H9 (cell line): ENCODE measurements at regions not wholly inside any gene's neighbourhood (a gene's known extent, or its start where the extent isn't known, plus 50 kb on each side); places are given as distances from the start of the nearest gene placed in this dataset.
"Not testable (repeated sequence)": the region's sequence is repeated elsewhere in the genome, so short reads cannot be mapped to it uniquely, and the experiment has no call there.

Source experiments
- DNase-seq: peaks from one replicate; pipeline ENCODE4 v3.0.0-alpha.2; 2017
- H2AFZ ChIP-seq: one replicate; pipeline ENCODE4 v1.6.1; 2013; ENCODE audit warnings: mild to moderate bottlenecking, low read length, control low read depth, moderate library complexity
- H2AK5ac ChIP-seq: 2 replicates; pipeline ENCODE4 v1.6.1; 2013; ENCODE audit warnings: low read length, control low read depth, mixed read lengths; ENCODE audit not compliant: insufficient read length
- H2BK120ac ChIP-seq: one replicate; pipeline ENCODE4 v1.6.1; 2013; ENCODE audit warnings: low read depth, mild to moderate bottlenecking, low read length, control low read depth, inconsistent platforms; ENCODE audit not compliant: poor library complexity, severe bottlenecking
- H2BK12ac ChIP-seq: 2 replicates; pipeline ENCODE4 v1.6.1; 2013; ENCODE audit warnings: low read length, control low read depth, mixed read lengths, low read depth; ENCODE audit not compliant: insufficient read length
- H2BK15ac ChIP-seq: 2 replicates; pipeline ENCODE4 v1.6.1; 2013; ENCODE audit warnings: low read depth, low read length, control low read depth
- H2BK20ac ChIP-seq: one replicate; pipeline ENCODE4 v1.6.1; 2013; ENCODE audit warnings: low read depth, mild to moderate bottlenecking, low read length, control low read depth, inconsistent platforms; ENCODE audit not compliant: poor library complexity, severe bottlenecking
- H2BK5ac ChIP-seq: 2 replicates; pipeline ENCODE4 v1.6.1; 2013; ENCODE audit warnings: low read length, control low read depth, mixed read lengths; ENCODE audit not compliant: insufficient read length
- H3K14ac ChIP-seq: 2 replicates; pipeline ENCODE4 v1.6.1; 2013; ENCODE audit warnings: low read length, control low read depth; ENCODE audit not compliant: insufficient read depth
- H3K18ac ChIP-seq: 2 replicates; pipeline ENCODE4 v1.6.1; 2013; ENCODE audit warnings: low read depth, mild to moderate bottlenecking, mixed read lengths, low read length, control low read depth; ENCODE audit not compliant: insufficient read length
- H3K23ac ChIP-seq: 2 replicates; pipeline ENCODE4 v1.6.1; 2013; ENCODE audit warnings: low read length, control low read depth, mixed read lengths, low read depth; ENCODE audit not compliant: insufficient read length
- H3K23me2 ChIP-seq: 2 replicates; pipeline ENCODE4 v1.6.1; 2013; ENCODE audit warnings: low read depth, mild to moderate bottlenecking, mixed read lengths, low read length, control low read depth; ENCODE audit not compliant: insufficient read length, poor library complexity, severe bottlenecking
- H3K27ac ChIP-seq: 2 replicates; pipeline ENCODE4 v1.5.1; 2013; ENCODE audit warnings: low read length, control low read depth, mixed read lengths, low read depth; ENCODE audit not compliant: insufficient read length
- H3K27me3 ChIP-seq: 2 replicates; pipeline ENCODE4 v1.6.1; 2013; ENCODE audit warnings: low read length, control low read depth, inconsistent platforms; ENCODE audit not compliant: insufficient read depth
- H3K4ac ChIP-seq: 2 replicates; pipeline ENCODE4 v1.6.1; 2013; ENCODE audit warnings: low read depth, mild to moderate bottlenecking, control low read depth, inconsistent platforms, low read length, moderate library complexity
- H3K4me1 ChIP-seq: 2 replicates; pipeline ENCODE4 v1.6.1; 2013; ENCODE audit warnings: low read length, control low read depth, inconsistent platforms; ENCODE audit not compliant: insufficient read depth
- H3K4me2 ChIP-seq: 2 replicates; pipeline ENCODE4 v1.6.1; 2013; ENCODE audit warnings: low read length, control low read depth, mixed read lengths; ENCODE audit not compliant: insufficient read length, insufficient read depth
- H3K56ac ChIP-seq: 2 replicates; pipeline ENCODE4 v1.6.1; 2013; ENCODE audit warnings: low read depth, mild to moderate bottlenecking, mixed read lengths, low read length, control low read depth; ENCODE audit not compliant: insufficient read length
- H3K79me1 ChIP-seq: 2 replicates; pipeline ENCODE4 v1.6.1; 2013; ENCODE audit warnings: low read depth, mild to moderate bottlenecking, moderate library complexity, low read length, control low read depth, inconsistent platforms; ENCODE audit not compliant: insufficient read depth, poor library complexity, severe bottlenecking
- H3K79me2 ChIP-seq: 2 replicates; pipeline ENCODE4 v1.6.1; 2013; ENCODE audit warnings: low read length, control low read depth, inconsistent platforms; ENCODE audit not compliant: insufficient read depth
- H3K9ac ChIP-seq: 2 replicates; pipeline ENCODE4 v1.6.1; 2013; ENCODE audit warnings: low read length, control low read depth, mixed read lengths; ENCODE audit not compliant: insufficient read length; ENCODE audit errors: extremely low read depth
- H3K9me3 ChIP-seq: one replicate; pipeline ENCODE4 v1.6.1; 2013; ENCODE audit warnings: low read depth, low read length, inconsistent platforms; ENCODE audit not compliant: control insufficient read depth
- H3T11ph ChIP-seq: one replicate; pipeline ENCODE4 v1.6.1; 2013; ENCODE audit warnings: mild to moderate bottlenecking, low read length, control low read depth, inconsistent platforms
- H4K20me1 ChIP-seq: one replicate; pipeline ENCODE4 v1.6.1; 2013; ENCODE audit not compliant: control insufficient read depth, insufficient read length, insufficient read depth
- H4K5ac ChIP-seq: 2 replicates; pipeline ENCODE4 v1.6.1; 2013; ENCODE audit warnings: low read depth, mild to moderate bottlenecking, mixed read lengths, low read length, control low read depth; ENCODE audit not compliant: insufficient read length
- H4K8ac ChIP-seq: replicated peaks from 2 replicates; pipeline ENCODE4 v1.6.1; 2013; ENCODE audit warnings: low read length, control low read depth, mixed read lengths, low read depth; ENCODE audit not compliant: insufficient read length
- H4K91ac ChIP-seq: 2 replicates; pipeline ENCODE4 v1.6.1; 2013; ENCODE audit warnings: low read depth, mild to moderate bottlenecking, moderate library complexity, mixed read lengths, low read length, control low read depth; ENCODE audit not compliant: insufficient read length
- H3K27ac Mint-ChIP-seq, 3 experiments: 2 replicates in 2 of 3; 3 replicates in 1 of 3; pipeline ENCODE4 v1.8.0; 2020 to 2021; ENCODE audit warnings: mixed read lengths in 3 of 3, mild to moderate bottlenecking in 1 of 3, moderate library complexity in 1 of 3
- H3K27me3 Mint-ChIP-seq: 2 replicates; pipeline ENCODE4 v1.8.0; 2021; ENCODE audit warnings: low read depth, mild to moderate bottlenecking, moderate library complexity, mixed read lengths
- H3K36me3 Mint-ChIP-seq, 3 experiments: 2 replicates in 2 of 3; 3 replicates in 1 of 3; pipeline ENCODE4 v1.8.0; 2020 to 2021; ENCODE audit warnings: low read depth in 3 of 3, mixed read lengths in 3 of 3; ENCODE audit not compliant: insufficient read depth in 1 of 3
- H3K4me1 Mint-ChIP-seq, 2 experiments: 2 replicates each; pipeline ENCODE4 v1.8.0; 2020; ENCODE audit warnings: mixed read lengths in 2 of 2
- H3K4me3 Mint-ChIP-seq, 2 experiments: 2 replicates in 1 of 2; 3 replicates in 1 of 2; pipeline ENCODE4 v1.8.0; 2020 to 2021; ENCODE audit warnings: mild to moderate bottlenecking in 2 of 2, mixed read lengths in 2 of 2, moderate library complexity in 1 of 2
- H3K9me3 Mint-ChIP-seq, 2 experiments: 2 replicates in 1 of 2; 3 replicates in 1 of 2; pipeline ENCODE4 v1.8.0; 2020; ENCODE audit warnings: mild to moderate bottlenecking in 2 of 2, mixed read lengths in 2 of 2, moderate library complexity in 1 of 2
- WGBS: extraction: QIAGEN DNeasy Blood & Tissue Kit; methylation state at CpG from one replicate; pipeline ENCODE4 v1.1.7; 2013; ENCODE audit warnings: missing lambda C conversion rate, low lambda C conversion rate, mixed read lengths; ENCODE audit not compliant: insufficient read length; ENCODE audit errors: extremely low coverage; 5-methylcytosine and 5-hydroxymethylcytosine counted together
- TF ChIP-seq, protein P1 (sequence below): fragments of 200-600 bp; sonication (generic); conservative IDR thresholded peaks from 3 replicates; pipeline ENCODE4 v1.8.0; 2021; ENCODE audit warnings: antibody characterized with exemption, mild to moderate bottlenecking

DNA sequence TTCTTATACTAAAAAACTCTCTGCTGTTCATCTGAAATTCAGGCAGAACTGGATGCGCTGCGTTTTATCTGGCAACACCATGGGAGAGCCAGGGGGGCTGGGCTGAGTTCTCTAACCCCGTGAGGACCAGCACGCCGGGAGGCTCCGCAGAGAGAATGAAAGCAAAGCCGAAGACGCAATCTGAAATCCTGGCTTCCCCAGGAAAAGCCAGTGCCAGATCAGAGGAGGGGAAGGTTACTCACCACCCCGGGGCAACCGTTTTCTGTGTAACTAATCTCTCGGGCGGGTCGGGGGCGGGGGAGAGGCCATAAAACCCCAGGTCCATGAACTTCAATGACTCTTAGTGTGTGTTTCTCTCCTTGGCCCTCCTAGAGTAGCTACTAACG, 99.4 kb downstream of the SHANK2 start:
- no peak overlapping the region for H2BK5ac ChIP-seq
- no peak overlapping the region for H3K23ac ChIP-seq
- no peaks in the 10 kb centered on the region; the same call in 1 of the 2 replicates for H3K4me1 ChIP-seq
- no peaks in the 10 kb centered on the region for H3K27me3 ChIP-seq
- peak overlapping the region in 1 of 3 experiments; percentile 47; a peak in 1 of 7 replicates for H3K27ac Mint-ChIP-seq
- no peak overlapping the region for H3K9ac ChIP-seq
- H3K4me2 ChIP-seq: no peak overlapping the region
- no peak overlapping the region for H2AFZ ChIP-seq
- H3K27ac ChIP-seq: no peak overlapping the region
- no peak overlapping the region for H4K91ac ChIP-seq
- H2BK120ac ChIP-seq: no peak overlapping the region
- no peak overlapping the region for H3K18ac ChIP-seq
- no peaks in the 10 kb centered on the region for H3K9me3 ChIP-seq
- peaks cover 13% of the 10 kb centered on the region for H3K27me3 Mint-ChIP-seq
- WGBS: no CpG with 5 or more reads among the region's 15 CpGs
- H2BK15ac ChIP-seq: no peak overlapping the region
- H3K23me2 ChIP-seq: no peaks in the 10 kb centered on the region
- H3K9me3 Mint-ChIP-seq: no peaks in the 10 kb centered on the region; a peak in 2 of 5 replicates
- H3K56ac ChIP-seq: no peak overlapping the region
- H3K4me3 Mint-ChIP-seq: no peak overlapping the region
- no peaks in the 10 kb centered on the region; the same call in 1 of the 2 replicates for H3K79me2 ChIP-seq
- no peak overlapping the region for H3T11ph ChIP-seq
- no peak overlapping the region for H2BK20ac ChIP-seq
- TF ChIP-seq, protein P1, sequence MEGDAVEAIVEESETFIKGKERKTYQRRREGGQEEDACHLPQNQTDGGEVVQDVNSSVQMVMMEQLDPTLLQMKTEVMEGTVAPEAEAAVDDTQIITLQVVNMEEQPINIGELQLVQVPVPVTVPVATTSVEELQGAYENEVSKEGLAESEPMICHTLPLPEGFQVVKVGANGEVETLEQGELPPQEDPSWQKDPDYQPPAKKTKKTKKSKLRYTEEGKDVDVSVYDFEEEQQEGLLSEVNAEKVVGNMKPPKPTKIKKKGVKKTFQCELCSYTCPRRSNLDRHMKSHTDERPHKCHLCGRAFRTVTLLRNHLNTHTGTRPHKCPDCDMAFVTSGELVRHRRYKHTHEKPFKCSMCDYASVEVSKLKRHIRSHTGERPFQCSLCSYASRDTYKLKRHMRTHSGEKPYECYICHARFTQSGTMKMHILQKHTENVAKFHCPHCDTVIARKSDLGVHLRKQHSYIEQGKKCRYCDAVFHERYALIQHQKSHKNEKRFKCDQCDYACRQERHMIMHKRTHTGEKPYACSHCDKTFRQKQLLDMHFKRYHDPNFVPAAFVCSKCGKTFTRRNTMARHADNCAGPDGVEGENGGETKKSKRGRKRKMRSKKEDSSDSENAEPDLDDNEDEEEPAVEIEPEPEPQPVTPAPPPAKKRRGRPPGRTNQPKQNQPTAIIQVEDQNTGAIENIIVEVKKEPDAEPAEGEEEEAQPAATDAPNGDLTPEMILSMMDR: no peak
- H3K79me1 ChIP-seq: no peaks in the 10 kb centered on the region
- H3K14ac ChIP-seq: no peak overlapping the region
- peaks cover 25 to 30% of the 10 kb centered on the region in 2 experiments for H3K4me1 Mint-ChIP-seq
- no peak overlapping the region for H2AK5ac ChIP-seq
- H4K8ac ChIP-seq: no peak overlapping the region
- peak; percentile 29 for DNase-seq
- H2BK12ac ChIP-seq: no peak overlapping the region
- H3K4ac ChIP-seq: no peak overlapping the region
- H3K36me3 Mint-ChIP-seq: peaks cover 4 to 8% (median 7%) of the 10 kb centered on the region in 3 experiments; a peak in 4 of 7 replicates
- no peaks in the 10 kb centered on the region for H4K20me1 ChIP-seq
- H4K5ac ChIP-seq: no peak overlapping the region

DNA sequence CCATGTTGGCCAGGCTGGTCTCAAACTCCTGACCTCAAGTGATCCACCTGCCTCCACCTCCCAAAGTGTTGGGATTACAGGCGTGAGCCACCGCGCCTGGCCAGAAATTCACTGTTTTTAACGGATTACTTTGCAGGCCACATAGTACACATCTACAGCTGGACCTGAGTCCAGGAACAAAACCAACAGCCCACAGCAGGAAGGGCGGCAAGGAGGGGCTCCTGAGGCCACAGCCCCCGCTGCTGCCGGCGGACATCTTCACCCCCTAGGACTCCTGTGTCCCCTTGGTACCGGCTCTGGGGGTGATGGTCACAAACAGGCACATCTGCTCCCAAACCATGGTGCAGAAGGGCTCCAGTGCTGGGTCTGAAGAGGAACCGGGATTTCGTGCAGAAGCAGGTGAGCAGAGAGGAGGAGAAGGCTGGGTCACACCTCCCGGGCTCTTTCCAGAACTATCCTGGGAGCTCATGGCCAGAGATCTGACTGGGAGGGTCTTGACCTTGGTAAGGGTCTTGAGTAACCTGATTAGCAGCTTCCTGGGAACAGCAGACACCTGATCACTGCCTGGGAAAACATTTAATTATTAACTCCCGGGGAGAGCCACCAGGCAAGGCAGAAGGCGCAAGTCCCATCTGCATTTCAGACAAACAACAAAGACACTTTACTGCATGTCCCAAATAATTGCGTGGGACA, 99.9 kb downstream of the SHANK2 start:
- Mint-ChIP-seq H3K27me3 (peaks cover 13% of the 10 kb centered on the region), H3K27ac (0 out of 7 replicates have a peak overlapping the region, but pooled peaks of 1 of the 3 experiments have one; percentile 16), H3K4me1 (peaks cover 25 to 30% of the 10 kb centered on the region in 2 experiments), H3K4me3 (peak overlapping the region in 1 of 2 experiments; percentile 12; a peak in 2 of 5 replicates)
- H3K27ac ChIP-seq, H3K79me1 ChIP-seq, H3K56ac ChIP-seq, H3K14ac ChIP-seq, H2BK120ac ChIP-seq, H3K4ac ChIP-seq, H3K18ac ChIP-seq, H3K23me2 ChIP-seq, H3K23ac ChIP-seq, H3K27me3 ChIP-seq, H3K9ac ChIP-seq, H4K91ac ChIP-seq, H4K8ac ChIP-seq, H2AFZ ChIP-seq, H3K79me2 ChIP-seq, H2BK5ac ChIP-seq, DNase-seq, H3K36me3 Mint-ChIP-seq, H3K4me2 ChIP-seq, H2AK5ac ChIP-seq, H3K4me1 ChIP-seq, H4K20me1 ChIP-seq, H3T11ph ChIP-seq, H2BK12ac ChIP-seq, H2BK20ac ChIP-seq, H4K5ac ChIP-seq, H2BK15ac ChIP-seq, H3K9me3 ChIP-seq, H3K9me3 Mint-ChIP-seq: not testable (repeated sequence)
- no CpG with 5 or more reads among the region's 15 CpGs for WGBS
